Heart left ventricle (tissue), 16 donors: ENCODE measurements at regions not wholly inside any gene's neighbourhood (a gene's known extent, or its start where the extent isn't known, plus 50 kb on each side); places are given as distances from the start of the nearest gene placed in this dataset.

Experiments used
- ATAC-seq, 4 donors: fragments of 200-7000 bp; cut with Tn5 transposase; one replicate each; pipeline ENCODE4 v1.9.1; 2020 to 2022; ENCODE audit warnings: moderate library complexity in 4 of 4, mild to moderate bottlenecking in 3 of 4, moderate number of reproducible peaks in 1 of 4
- DNase-seq, 5 donors: peaks; one replicate each; pipeline ENCODE4 v3.0.0-alpha.2; 2020
- H3K27ac ChIP-seq, 12 donors: fragments of 200-600 bp; sonication (generic) in 4 of 12; one replicate each; pipeline versions ENCODE4 v1.5.0 to v1.8.0; 2016 to 2022; ENCODE audit warnings: mild to moderate bottlenecking in 2 of 12
- H3K27me3 ChIP-seq, 9 donors: fragments of 200-600 bp; sonication (generic) in 2 of 9; one replicate each; pipeline versions ENCODE4 v1.5.1 to v1.8.0; 2016 to 2022; ENCODE audit warnings: mild to moderate bottlenecking in 3 of 9
- H3K36me3 ChIP-seq, 9 donors: fragments of 200-600 bp; sonication (generic) in 2 of 9; one replicate each; pipeline versions ENCODE4 v1.5.0 to v1.8.0; 2018 to 2022; ENCODE audit warnings: mild to moderate bottlenecking in 2 of 9
- H3K4me1 ChIP-seq, 12 donors: fragments of 200-600 bp; sonication (generic) in 4 of 12; one replicate each; pipeline versions ENCODE4 v1.5.0 to v1.8.0; 2016 to 2022; ENCODE audit warnings: mild to moderate bottlenecking in 3 of 12
- H3K4me3 ChIP-seq, 12 donors: fragments of 200-600 bp; sonication (generic) in 4 of 12; one replicate each; pipeline versions ENCODE4 v1.5.0 to v1.8.0; 2017 to 2022; ENCODE audit warnings: mild to moderate bottlenecking in 9 of 12, moderate library complexity in 4 of 12
- H3K9me3 ChIP-seq, 12 donors: fragments of 200-600 bp; sonication (generic) in 4 of 12; one replicate each; pipeline versions ENCODE4 v1.5.0 to v1.8.0; 2016 to 2022; ENCODE audit warnings: mild to moderate bottlenecking in 1 of 12
- POLR2A ChIP-seq, 2 donors: fragments of 450-650 bp; IDR thresholded peaks; one replicate each; pipeline ENCODE4 v1.6.1; 2017; ENCODE audit warnings: antibody characterized with exemption in 2 of 2, mild to moderate bottlenecking in 2 of 2, moderate library complexity in 2 of 2
- WGBS, 4 donors: extraction: QIAGEN DNeasy Blood & Tissue Kit in 2 of 4; methylation state at CpG; one replicate each; pipeline versions ENCODE4 v1.1.5 to v1.1.7; 2013 to 2018; 5-methylcytosine and 5-hydroxymethylcytosine counted together
- intact Hi-C, 10 donors: fragments of 100-400 bp; cut with DNase I; formaldehyde crosslinking; loops; one replicate each; pipeline versions ENCODE4 v1.11.1 to v1.14.2; 2022
- TF ChIP-seq, protein P1 (sequence below), 12 donors: fragments of 200-600 bp; sonication (generic) in 4 of 12; IDR thresholded peaks; one replicate each; pipeline versions ENCODE4 v1.5.0 to v1.8.0; 2018 to 2022; ENCODE audit warnings: antibody characterized with exemption in 12 of 12, mild to moderate bottlenecking in 5 of 12
- donor health status: ischemic (EF 13 %, LVEDD 7.1; RV severe dilation, severe dysfunction).
- donor health status: healthy with polysubstance abuse.
- donor health status: DM: no; HTN: yes; CAD: no.
- donor health status: DM: no; HTN: no; CAD: no.
- donor health status: ischemic (EF 25% LVEDD 6.9; RV normal size, moderate dysfunction).
- donor health status: ischemic (EF 25% LVEDD 5.7; RV mildly dilated, moderate dysfunction).
- donor health status: healthy.
- donor health status: DM: yes; HTN: yes; CAD: no.
- donor health status: ischemic (EF 35%, LVEDD 5.7; RV mildly dilated, moderate dysfunction).
- donor health status: nonischemic (EF 11% LVEDD 7.7; RV severe dilation, severe dysfunction).
- donor health status: DM: yes; HTN: yes; CAD: no.
- donor health status: PGD.
- donor health status: ischemic (EF 29% LVEDD 5.4; RV normal size, mild dysfunction).
- donor health status: nonischemic (EF 23%, LVEDD 6.1; RV moderate dilation, normal function).

DNA sequence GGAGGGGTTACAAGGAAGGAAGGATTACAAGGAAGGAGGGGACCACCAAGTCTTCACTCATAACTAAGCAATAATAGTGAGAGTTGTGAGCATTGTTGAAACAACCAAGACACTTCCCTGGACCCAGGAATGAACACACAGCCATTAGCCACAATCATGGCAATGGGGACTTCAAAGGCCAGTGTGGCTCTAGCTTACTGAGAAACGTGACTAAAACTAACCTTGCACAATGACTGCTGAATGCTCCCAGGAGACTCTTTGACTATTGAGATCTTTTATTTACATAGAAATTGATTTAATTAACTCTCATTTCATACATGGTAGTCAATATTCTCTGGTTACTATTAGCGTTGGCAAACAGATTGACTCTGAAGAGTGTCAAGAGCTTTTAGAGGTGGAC is 263.0 kb upstream of the SOX5 start:
- WGBS, 4 donors, result 80 to 86% (median 82%) methylated on average over 2 of the region's 2 CpGs
- Histone ChIP-seq H3K27ac (no peak overlapping the region), H3K4me3 (no peak overlapping the region), H3K9me3 (no peaks in the 10 kb centered on the region), H3K4me1 (no peaks in the 10 kb centered on the region), H3K27me3 (no peaks in the 10 kb centered on the region), H3K36me3 (no peaks in the 10 kb centered on the region)
- TF ChIP-seq, protein P1, sequence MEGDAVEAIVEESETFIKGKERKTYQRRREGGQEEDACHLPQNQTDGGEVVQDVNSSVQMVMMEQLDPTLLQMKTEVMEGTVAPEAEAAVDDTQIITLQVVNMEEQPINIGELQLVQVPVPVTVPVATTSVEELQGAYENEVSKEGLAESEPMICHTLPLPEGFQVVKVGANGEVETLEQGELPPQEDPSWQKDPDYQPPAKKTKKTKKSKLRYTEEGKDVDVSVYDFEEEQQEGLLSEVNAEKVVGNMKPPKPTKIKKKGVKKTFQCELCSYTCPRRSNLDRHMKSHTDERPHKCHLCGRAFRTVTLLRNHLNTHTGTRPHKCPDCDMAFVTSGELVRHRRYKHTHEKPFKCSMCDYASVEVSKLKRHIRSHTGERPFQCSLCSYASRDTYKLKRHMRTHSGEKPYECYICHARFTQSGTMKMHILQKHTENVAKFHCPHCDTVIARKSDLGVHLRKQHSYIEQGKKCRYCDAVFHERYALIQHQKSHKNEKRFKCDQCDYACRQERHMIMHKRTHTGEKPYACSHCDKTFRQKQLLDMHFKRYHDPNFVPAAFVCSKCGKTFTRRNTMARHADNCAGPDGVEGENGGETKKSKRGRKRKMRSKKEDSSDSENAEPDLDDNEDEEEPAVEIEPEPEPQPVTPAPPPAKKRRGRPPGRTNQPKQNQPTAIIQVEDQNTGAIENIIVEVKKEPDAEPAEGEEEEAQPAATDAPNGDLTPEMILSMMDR (IDR thresholded peaks at IDR 0.05), result no peak
- no peak for TF ChIP-seq POLR2A (IDR thresholded peaks at IDR 0.05)
- DNase-seq, result no peak
- intact Hi-C loops, result no loop called here
- ATAC-seq, result no peak

DNA sequence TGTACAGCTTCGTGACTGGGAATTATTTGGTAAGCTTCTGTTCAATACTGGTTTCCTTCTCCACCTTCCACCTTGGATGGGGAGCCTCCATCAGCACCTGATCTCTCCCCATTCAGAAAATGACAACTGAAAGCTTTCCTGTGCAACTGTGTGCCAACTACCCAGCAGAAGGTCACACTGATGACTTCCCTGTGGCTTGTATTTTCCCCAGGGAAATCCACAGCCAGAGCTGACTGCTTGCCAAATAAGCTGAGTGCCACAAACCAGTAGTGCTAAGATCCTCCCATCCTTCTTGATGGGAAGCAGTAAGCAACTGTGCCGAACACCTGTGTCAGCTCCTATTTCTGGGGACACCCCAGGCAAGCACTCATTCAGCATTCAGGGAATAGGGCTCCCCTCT is 257.2 kb upstream of the SOX5 start:
- Histone ChIP-seq H3K4me3 (no peak overlapping the region), H3K9me3 (peaks cover 0 to 9% (median 0%) of the 10 kb centered on the region in 12 donors), H3K4me1 (no peaks in the 10 kb centered on the region), H3K27me3 (no peaks in the 10 kb centered on the region), H3K27ac (no peak overlapping the region), H3K36me3 (no peaks in the 10 kb centered on the region)
- ATAC-seq (no peak), DNase-seq (no peak)
- no peak for TF ChIP-seq POLR2A (IDR thresholded peaks at IDR 0.05)
- TF ChIP-seq, protein P1 (IDR thresholded peaks at IDR 0.05), result no peak
- 33 to 55% (median 42%) methylated on average over 2 of the region's 2 CpGs for WGBS, 4 donors
- intact Hi-C loops, result no loop called here

DNA sequence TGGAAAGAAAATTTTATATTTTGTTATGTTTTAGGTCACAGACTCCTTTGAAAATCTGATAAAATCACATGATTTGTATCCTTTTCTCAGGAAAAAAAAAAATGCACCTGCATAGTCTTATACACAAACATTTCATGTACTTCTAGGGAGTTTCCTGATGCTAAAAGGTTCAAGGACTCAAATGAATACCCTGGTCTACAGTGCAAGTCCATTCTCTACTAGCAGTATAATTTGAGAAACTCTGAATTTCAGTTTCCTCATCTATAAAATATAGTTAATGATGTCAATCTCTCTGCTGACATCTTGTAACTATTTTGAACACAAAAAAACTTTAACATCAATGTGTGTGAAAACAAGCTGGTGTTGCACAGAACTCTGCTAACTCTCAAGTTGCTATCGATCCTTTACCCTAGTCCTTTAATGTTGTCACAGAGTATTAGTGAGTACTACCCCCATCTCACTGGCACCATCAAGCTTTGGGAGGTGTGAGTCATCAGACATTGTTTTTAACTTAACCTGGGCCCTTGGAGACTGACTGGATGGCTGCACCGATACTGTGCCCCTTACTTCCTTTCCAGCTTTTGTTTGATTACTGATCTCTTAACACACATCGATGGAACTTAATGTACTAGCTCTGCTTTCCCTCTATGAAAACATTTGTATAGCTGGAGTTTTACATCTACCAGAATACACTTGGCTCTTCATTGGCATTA is 251.9 kb upstream of the SOX5 start:
- H3K27me3 ChIP-seq, result no peaks in the 10 kb centered on the region
- peaks cover 0 to 9% (median 0%) of the 10 kb centered on the region in 12 donors for H3K9me3 ChIP-seq
- 72 to 80% (median 76%) methylated on average over 3 of the region's 3 CpGs for WGBS, 4 donors
- DNase-seq, result no peak
- no peaks in the 10 kb centered on the region for H3K36me3 ChIP-seq
- intact Hi-C loops, result no loop called here
- no peak for ATAC-seq
- H3K4me3 ChIP-seq, result no peak overlapping the region
- no peaks in the 10 kb centered on the region for H3K4me1 ChIP-seq
- TF ChIP-seq, protein P1 (IDR thresholded peaks at IDR 0.05), result no peak
- no peak for TF ChIP-seq POLR2A (IDR thresholded peaks at IDR 0.05)
- H3K27ac ChIP-seq, result no peak overlapping the region

DNA sequence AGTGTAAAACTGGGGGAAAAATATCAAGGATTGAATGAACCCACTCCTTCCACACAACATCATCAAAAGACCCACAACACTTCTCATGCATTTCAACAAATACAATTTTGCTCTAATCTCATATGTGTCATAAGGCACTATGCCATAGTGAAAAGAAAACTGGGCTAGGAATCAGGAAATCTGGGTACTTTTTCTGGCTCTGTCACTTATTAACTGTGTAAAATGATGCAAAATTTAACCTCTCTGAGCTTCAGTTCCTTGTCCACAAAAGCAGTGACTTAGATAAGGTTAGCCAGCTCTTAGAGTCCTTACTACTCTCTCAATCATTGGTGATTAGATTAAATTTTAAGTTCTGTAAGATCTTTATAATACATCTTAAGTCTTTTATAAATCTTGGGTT is 250.5 kb upstream of the SOX5 start:
- H3K4me1 ChIP-seq, result no peaks in the 10 kb centered on the region
- DNase-seq, result no peak
- intact Hi-C loops, result no loop called here
- H3K27me3 ChIP-seq, result no peaks in the 10 kb centered on the region
- H3K4me3 ChIP-seq, result no peak overlapping the region
- ATAC-seq, result no peak
- H3K9me3 ChIP-seq, result peaks cover 0 to 9% (median 0%) of the 10 kb centered on the region in 12 donors
- H3K27ac ChIP-seq, result no peak overlapping the region
- TF ChIP-seq, protein P1 (IDR thresholded peaks at IDR 0.05), result no peak
- no peak for TF ChIP-seq POLR2A (IDR thresholded peaks at IDR 0.05)
- no peaks in the 10 kb centered on the region for H3K36me3 ChIP-seq
